Esophagus squamous epithelium (tissue), 4 donors: ENCODE measurements at regions not wholly inside any gene's neighbourhood (a gene's known extent, or its start where the extent isn't known, plus 50 kb on each side); places are given as distances from the start of the nearest gene placed in this dataset.

Experiments
- CTCF ChIP-seq, 6 experiments: fragments of 450-650 bp in 4 of 6; fragments of 200-600 bp in 2 of 6; sonication (generic) in 2 of 6; IDR thresholded peaks; one replicate each; pipeline ENCODE4 v1.5.1; 2016 to 2019; ENCODE audit warnings: antibody characterized with exemption in 6 of 6, mild to moderate bottlenecking in 4 of 6, moderate library complexity in 4 of 6
- POLR2A ChIP-seq, 4 donors: fragments of 450-650 bp; IDR thresholded peaks; one replicate each; pipeline ENCODE4 v1.6.1; 2017; ENCODE audit warnings: antibody characterized with exemption in 4 of 4, mild to moderate bottlenecking in 4 of 4, moderate library complexity in 3 of 4

GRCh38 chr4:66602622-66603021 lies 932.3 kb upstream of the EPHA5 start:
- TF ChIP-seq CTCF (IDR thresholded peaks at IDR 0.05) = no peak
- TF ChIP-seq POLR2A (IDR thresholded peaks at IDR 0.05) = no peak
